RPMI8226 (cell line): ENCODE measurements at regions not wholly inside any gene's neighbourhood (a gene's known extent, or its start where the extent isn't known, plus 50 kb on each side); places are given as distances from the start of the nearest gene placed in this dataset.

ENCODE experiments used
- DNase-seq: peaks from one replicate; pipeline ENCODE4 v3.0.0-alpha.2; 2015

DNA sequence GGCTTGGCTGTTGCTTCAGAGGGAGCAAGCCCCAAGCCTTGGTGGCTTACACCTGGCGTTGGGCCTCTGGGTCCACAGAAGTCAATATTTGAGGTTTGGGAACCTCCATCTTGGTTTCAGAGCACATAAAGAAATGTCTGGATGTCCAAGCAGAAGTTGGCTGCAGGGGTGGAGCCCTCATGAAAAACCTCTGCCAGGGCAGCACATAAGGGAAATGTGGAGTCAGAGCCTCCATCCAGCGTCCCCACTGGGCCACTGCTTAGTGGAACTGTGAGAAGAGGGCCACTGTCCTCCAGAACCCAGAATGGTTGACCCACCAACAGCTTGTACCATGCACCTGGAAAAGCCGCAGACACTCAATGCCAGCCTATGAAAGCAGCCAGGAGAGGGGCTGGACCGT is 573.5 kb upstream of the ZWINT start:
- no peak for DNase-seq

DNA sequence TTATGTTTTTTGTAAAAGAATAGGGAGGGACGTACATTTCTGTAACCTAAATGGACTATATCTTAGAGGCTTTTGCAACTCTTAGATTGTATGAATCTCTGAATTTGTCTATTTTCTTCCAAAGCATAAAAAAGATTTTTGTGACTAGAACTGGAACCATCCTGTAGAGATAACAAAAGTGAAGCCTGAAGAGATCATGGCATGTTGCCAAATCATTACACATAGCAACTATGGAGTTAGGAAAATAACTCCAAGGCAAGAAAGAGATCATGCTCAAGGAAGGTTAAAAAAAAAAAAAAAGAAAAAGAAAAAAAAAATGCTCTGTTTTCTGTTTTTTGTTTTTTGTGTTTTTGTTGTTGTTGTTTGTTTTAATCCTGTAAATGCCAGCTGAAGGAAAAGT is 567.7 kb upstream of the ZWINT start:
- no peak for DNase-seq

DNA sequence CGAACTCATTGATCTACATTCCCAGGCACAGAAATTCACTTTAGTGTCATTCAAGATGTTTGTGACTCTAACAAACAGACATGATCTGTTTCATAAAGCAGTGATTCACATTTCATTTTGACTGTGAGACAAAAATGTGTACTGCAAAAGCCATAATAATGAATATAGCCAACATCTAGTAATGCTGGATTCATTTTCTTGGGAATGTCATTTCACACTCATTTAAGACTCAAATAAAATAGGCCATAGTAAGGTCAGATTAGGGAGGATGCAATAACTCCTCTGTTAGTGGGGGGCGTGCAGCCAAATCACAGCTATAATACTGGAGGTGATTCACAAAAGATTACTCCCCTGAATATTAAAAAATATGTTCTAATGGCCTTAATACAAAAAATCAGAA is 566.6 kb upstream of the ZWINT start:
- no peak for DNase-seq

DNA sequence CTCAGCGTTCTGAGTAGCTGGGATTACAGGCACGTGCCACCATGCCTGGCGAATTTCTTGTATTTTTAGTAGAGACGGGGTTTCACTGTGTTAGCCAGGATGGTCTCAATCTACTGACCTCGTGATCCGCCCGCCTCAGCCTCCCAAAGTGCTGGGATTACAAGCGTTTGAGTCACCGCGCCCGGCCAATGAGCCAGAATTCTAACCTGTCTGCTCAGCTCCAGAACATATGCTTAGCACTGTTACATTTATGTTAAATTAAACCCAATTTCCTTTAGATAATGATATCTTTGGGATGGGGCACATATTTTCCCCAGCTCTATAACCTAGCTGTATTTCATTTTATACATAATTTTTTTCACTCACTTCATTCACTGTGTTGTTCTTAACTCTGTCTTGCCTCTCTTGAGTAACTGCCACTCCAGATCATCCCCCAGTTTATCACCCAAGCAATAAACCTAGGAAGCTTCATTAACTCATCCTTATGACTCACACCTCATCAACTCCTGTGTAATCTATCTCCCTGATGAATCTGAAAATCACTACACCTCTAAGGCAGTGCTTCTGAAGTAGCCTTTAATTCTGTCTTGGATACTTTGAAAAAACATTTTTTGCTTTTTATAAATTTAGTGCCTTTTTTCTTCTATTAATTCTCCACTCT is 559.7 kb upstream of the ZWINT start:
- no peak for DNase-seq

DNA sequence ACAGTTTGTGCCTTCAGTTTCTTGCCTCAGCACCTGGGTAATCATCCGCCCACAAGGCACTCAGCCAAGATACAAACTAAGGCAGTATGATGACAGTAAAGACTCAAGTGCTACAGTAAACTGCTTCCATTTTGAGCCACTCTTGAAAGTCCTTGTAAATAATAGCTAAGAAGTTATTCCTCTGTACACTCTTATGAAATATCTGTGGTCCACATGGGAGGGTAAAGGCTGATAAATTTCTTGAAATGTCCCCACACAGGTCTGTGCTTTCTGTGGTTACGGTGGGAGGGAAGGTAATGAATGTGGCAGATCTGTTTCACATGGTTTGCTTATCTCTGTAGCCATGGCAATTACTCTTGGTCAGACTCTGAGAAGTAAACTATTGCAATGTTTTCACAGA is 551.0 kb upstream of the ZWINT start:
- DNase-seq = no peak

DNA sequence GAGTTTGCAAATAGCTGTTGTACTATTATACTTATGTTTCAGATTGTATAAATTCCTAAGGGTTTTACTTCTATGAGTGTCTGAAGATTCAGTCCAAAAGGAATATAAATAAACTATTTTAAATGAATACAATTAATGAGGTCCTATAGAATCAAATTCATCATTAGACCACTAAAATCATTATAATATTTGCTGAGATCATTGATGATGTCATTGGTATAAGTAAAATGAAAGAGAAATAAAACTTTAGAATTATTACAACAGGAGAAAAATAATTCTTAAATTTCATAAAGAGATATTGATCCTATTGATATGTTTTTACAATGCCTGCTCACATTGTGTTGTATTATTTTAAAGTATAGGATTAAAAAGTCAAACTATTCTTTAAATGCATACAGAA is 544.0 kb upstream of the ZWINT start:
- no peak for DNase-seq

DNA sequence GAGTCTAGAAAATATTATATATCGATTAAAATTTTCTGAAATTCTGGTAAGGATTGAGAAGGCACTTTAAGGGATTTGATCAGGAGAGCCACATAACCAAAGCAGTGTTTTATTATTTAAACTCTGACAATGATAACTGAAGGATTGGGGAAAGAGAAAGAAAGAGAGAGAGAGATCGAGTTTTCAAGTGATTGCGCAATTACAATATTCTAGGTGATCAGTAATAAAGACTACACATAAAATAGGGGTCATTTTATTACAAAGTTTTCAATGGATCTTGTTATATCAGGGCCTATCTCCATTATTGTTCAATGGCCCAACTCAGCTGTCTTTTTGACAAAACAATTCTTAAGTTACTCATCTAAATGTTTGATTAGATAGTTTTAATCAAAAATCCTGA is 541.5 kb upstream of the ZWINT start:
- DNase-seq = no peak

DNA sequence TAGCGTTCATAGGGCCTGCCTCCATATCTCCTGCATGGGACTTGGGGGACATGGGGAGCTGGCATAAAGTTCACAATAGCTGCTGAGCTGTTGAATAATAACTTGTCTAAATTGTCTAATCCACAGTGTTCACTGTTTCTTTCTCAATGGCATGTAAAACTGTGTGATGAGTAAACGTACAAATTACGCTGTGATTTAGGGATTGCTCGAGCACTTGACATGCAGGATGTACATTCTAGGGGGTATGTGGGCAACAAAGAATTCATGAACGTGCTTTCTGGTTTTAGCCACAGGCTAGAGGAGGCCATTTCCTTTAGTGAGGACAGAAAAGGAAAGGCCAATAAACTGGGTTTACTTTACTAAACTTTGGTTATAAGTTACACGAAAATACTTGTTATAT is 534.2 kb upstream of the ZWINT start:
- no peak for DNase-seq

DNA sequence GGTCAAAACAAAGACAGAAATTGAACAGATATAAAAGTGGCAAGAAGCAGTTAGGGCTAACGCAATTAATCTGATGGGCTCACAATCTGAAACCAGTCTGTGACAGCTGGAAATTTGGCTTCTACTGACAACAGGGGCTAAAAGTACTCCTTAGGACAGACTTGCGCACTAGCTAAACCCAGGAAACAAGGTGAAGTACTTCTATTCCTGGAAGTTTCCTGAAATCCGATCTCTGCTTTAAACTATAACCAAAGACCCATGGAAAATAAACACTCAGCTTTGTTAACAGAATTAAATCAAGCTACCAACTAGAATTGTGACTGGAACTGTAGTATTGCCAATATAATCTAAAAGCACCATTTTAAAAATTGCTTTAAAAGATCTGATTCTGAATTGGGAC is 520.2 kb upstream of the ZWINT start:
- DNase-seq = no peak

DNA sequence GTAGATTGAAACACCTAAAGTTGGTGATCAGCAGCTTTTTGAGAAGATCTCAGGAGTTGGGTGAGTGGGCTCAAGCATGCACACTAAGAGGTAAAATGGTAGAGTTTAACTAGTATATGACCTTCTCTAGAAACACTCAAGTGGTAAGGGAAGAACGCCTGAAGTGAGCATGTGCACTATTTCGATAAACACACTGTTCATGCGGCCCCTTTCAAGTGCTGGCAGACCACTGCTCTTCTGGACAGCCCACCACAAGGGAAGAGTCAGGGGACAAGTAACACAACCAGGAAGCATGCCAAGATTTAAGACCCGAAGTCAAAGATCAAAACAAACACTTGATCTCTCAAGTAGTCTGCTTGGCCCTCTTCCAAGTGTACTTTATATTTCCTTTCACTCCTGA is 519.5 kb upstream of the ZWINT start:
- no peak for DNase-seq

DNA sequence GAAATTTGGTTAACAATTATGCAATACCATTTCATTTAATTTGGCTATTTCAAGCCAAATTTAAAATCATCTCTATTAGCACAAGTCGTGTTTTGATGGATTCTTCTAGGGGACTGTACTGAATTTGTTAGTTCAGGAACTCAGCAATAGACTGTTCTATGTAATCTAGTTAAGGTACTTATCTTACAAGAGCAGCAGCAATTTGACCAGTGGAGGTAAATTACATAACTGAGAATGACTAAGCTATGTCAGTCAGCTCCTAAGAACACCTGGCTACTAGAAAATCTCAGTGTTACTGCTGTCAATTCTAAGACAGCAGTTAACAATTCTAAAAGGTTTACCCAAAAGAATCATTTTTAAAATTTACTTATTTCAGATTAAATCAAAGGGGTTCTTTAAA is 513.9 kb upstream of the ZWINT start:
- DNase-seq = no peak

DNA sequence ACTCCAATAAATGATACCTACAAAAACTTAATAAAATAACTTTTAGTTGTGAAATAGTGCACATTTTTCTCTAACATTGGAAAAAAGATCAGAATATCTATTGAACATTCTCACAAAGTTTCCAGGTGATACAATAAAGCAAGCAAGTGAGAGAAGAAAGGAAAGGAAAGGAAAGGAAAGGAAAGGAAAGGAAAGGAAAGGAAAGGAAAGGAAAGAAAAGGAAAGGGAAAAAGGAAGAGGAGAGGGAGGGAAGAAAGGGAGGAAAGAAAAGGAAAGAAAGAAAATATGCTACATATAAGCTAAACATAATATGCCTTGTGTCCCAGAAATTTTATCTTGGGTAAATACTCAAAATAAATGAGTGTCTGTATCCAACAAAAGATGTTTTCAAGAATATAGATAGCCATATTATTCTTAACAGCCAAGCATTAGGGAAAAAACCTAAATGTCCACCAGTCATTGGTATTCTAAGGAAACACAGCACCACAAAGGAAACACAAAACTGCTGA is 510.2 kb upstream of the ZWINT start:
- DNase-seq = no peak

DNA sequence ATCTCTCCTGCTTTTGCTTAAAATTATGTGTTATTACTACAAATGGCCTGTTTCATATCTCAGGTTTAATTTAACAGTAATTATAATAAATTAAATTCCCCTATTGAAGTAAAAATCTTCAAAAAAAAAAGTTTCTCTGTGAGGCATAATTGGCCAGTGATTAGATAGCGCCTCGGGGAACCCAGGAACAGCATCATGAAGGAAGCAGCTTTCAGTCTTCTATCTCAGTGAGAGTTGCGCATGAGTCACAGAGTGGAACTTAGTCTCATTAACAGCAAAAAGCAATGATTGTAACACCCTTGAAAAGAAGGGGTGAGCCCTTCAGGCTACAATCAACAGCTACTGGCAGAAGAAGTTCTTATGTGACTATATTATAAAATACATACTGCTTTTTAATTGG is 506.2 kb upstream of the ZWINT start:
- DNase-seq = no peak

DNA sequence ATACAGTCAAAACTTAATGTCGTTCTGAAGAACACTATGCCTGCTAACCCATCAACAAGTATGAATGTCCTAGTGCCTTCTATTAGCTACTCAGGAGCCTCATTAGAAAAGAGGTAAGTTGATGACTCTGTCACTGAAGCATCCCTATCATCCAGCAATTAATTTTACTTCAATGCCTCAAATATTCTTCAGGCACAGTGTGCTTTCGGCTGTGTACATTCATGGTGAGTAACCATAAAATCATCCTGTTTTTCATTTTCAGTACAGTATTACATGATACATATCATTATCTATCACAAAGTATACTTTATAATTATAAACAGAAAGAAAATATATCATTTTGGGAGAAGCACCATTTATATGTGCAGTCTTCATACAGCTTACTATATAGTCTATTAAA is 495.5 kb upstream of the ZWINT start:
- no peak for DNase-seq

DNA sequence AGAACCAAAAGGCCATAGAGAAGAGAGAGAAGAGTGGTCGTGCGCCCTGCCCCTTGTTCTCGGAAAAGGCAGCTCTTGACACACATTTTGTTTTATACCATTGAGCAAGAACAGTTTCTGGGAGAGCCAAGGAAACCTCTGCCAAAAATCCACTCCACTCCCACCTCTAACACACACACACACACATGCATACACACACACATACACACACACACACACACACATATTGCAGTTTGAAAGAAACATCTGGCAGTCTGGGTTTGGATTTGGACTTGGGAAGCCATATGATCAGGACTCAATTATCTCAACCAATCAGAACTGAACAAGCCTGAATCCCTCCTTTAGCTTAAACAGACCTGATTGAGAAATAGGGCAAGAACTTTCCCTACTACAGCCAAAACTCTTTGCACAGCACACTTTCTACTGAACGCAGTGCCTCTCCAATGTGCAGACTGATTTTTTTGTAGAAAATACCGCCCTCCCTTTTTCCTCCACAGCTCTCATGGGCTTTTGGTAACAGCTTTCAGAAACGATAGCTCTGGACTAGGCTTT is 484.0 kb upstream of the ZWINT start:
- DNase-seq = no peak

DNA sequence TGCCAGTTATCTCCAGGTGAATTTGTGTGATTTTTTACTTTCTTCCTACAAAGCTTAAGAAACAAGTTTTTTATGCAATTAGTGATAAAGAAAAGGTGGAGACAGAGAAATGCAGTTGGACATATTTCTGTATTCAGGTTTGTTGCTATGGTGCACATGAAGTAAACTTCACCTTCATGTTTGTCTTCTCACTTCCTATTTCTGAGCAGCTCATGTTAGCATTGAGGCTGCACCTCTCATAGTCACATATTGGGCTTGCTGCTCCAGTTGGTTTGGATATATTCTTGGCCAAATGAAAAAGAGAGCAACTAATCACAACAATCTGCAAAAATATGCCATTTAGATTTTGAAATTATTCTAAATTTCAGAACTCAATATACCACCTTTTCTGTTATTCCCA is 475.6 kb upstream of the ZWINT start:
- DNase-seq = no peak

DNA sequence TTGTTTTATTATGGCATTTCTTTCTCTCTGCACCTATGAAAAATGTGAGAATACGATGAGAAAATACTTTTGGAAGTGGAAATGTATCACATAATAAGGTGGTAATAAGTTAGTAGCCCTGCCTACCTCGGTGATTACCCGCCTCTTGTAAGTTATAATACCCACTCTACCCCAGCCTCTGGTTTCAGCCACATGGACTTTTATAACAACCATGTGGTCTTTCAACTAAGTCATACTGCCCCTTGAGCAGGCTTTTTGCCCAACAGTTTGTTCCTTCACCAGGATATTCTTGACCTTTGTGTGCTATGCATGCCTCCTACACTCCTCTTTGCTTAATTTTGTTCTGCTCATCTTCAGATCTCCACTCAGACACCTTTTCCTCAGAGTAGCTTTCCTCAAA is 470.6 kb upstream of the ZWINT start:
- no peak for DNase-seq

DNA sequence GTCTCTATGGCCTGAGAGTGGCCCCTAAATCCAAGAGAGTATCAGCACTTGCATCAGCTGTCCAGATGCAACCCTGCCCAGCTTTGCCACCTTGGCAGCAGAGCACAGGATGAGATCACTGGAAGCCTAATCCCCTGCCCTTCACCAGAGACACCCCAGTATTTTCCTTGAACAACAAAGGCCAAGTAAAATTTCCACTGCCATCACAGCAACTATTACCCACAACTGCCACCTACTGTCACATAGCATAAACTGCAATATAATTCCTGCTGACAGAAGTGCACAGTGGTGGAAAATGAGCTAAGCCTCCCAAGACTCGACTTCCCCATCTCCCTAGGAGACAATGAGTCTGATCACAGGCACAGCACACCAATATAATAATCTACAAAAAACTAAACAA is 462.8 kb upstream of the ZWINT start:
- DNase-seq = peak; percentile 9

DNA sequence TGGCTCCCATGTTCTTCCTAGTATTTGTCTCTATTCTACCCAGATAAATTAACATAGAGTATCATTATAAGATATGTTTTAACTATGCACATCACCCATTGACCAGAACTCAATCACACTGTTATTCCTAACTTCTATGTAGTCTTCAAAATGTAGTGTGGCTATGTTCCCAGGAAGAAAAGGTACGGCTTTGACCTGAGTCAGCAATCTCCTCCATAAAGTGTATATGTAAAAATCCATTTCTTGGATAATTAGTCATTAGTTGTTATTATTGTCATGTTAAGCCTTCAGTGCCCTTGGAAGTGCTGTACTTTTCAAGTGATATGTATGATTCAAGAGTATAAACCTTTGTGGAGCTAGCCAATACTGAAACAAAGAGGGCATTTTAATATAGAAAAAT is 444.0 kb upstream of the ZWINT start:
- DNase-seq = no peak

DNA sequence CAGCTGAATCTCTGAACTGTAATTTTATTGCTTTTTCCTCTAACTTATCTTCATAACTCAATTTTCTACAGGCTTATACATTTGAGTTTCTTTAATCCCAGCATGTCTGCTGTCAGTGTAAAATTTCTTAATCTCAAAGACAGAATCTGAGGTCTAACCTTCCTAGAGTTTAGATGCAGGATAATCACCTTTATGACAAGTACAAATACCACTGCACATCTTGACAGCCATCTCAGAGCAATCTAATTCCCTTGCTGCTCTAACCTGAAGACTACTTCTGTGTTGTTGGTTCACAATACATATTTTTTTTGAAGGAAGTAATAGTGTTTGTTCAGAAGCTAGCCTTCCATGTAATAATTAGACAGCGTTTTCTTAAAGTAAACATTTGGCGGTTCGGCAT is 424.2 kb upstream of the ZWINT start:
- DNase-seq = no peak

DNA sequence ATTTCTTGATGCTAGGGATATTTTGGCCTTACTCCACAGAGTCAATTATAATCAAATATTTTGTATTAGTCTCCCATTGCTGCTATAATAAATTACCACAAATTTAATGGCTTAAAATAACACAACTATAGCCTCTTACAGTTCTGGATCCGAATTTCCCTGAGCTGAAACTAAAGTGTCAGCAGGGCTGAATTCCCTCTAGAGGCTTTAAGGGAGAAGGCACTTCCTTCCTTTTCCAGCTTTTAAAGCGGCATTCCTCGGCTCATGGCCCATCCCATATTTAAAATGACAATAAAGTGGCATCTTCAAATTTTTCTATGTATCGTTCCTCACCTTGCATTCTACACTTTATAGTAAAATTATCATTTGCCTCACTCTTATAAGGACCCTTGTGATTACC is 421.4 kb upstream of the ZWINT start:
- no peak for DNase-seq

DNA sequence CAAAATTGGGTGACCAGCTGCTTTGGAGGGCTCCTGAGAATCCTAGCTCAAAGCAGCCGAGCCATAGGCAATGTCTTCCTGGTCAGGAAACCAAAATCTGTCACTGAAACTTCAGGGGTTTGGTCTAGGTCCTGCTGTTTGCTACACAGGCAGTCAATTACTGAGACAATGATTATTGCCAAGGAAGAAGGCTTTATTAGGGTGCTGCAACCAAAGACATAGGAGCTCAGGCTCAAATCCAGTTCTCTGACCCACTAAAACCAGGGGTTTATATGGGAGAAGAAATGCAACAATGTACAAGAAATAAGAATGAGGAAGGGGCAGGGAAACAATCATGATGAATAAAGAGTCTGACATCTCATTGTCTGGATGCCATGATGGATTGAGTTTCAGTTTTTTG is 410.3 kb upstream of the ZWINT start:
- no peak for DNase-seq

DNA sequence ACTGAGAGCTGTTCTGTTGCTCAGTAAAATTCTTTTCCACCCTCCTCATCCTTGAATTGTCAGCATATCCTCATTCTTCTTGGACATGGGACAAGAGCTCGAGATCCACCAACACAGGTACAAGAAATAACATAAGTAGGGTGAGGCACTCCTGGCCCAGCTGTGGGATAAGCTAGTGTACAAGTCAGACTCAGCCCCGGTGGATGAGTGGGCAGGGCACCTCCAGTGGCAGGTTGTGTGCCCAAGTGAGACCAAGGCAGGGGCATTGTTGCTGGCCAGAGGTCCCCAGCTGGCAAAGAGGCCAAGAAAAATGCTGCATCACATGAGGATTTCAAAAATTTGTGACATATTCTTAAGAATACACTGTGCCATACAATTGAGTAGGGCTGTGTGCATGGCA is 402.0 kb upstream of the ZWINT start:
- DNase-seq = no peak

DNA sequence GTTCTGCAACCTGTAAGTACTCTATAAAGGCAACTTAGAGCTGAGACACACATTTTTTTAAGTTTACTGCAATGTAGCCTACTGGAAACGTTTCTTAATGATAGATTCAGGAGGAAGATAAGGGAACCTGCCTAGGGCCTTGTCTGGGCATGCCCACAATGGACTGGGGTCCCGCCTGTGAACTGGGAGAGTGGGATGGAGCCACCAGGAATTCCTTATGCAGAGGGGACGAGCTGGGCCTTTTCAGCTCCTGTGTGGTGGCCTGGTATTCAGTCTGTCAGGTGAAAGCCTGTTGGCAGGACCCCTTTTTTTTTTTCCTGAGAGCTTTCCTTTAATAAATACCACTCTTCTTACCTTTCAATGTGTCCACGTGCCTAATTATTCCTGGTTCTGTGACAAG is 384.4 kb upstream of the ZWINT start:
- no peak for DNase-seq

DNA sequence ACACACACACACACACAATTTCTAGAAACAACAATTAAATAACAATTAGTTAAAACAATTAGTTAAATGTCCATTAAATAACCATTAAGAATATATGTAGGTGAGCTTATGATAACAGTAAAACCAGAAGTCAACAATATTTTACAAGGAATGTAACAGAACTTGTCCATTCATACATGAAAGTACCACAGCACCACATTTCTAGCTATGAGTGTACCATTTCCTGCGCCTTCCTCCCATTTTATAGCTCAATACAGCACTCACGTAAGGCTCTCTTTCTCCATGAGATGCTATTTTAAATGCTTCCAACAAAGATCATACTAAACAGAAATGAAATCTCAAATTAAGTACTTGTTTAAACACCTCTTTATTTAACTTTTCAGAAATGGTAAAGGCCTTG is 367.3 kb upstream of the ZWINT start:
- DNase-seq = no peak
